ENCODE measurements at regions not wholly inside any gene's neighbourhood (a gene's known extent, or its start where the extent isn't known, plus 50 kb on each side); places are given as distances from the start of the nearest gene placed in this dataset.

DNA sequence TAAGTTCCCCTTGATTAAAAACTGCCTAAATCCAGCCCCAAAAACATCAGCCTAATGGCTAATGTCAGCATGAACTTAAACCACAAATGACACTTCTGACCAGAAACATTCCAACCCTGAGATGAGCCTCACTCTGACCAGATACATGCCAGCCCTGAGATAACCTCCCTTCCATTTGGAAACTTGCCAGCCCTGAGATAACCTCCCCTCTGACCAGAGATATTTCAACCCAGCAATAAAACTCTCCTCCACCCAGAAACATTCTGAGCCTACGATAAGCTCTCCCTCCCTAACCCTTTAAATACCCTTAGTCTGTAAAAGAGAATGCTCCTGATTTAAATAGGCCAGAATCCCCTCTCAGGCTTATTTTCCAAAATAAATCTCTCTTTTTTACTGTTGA, 1035.7 kb upstream of the NUDT12 start:
- TF ChIP-seq, protein P1, sequence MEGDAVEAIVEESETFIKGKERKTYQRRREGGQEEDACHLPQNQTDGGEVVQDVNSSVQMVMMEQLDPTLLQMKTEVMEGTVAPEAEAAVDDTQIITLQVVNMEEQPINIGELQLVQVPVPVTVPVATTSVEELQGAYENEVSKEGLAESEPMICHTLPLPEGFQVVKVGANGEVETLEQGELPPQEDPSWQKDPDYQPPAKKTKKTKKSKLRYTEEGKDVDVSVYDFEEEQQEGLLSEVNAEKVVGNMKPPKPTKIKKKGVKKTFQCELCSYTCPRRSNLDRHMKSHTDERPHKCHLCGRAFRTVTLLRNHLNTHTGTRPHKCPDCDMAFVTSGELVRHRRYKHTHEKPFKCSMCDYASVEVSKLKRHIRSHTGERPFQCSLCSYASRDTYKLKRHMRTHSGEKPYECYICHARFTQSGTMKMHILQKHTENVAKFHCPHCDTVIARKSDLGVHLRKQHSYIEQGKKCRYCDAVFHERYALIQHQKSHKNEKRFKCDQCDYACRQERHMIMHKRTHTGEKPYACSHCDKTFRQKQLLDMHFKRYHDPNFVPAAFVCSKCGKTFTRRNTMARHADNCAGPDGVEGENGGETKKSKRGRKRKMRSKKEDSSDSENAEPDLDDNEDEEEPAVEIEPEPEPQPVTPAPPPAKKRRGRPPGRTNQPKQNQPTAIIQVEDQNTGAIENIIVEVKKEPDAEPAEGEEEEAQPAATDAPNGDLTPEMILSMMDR (conservative IDR thresholded peaks at IDR 0.05; ENCODE audit: low read length) = no peak
- TF ChIP-seq EZH2phosphoT487 (IDR thresholded peaks at IDR 0.05; ENCODE audit: borderline replicate concordance, low read depth, low read length) = no peak
